Adrenal gland (tissue), 9 donors: ENCODE measurements at regions not wholly inside any gene's neighbourhood (a gene's known extent, or its start where the extent isn't known, plus 50 kb on each side); places are given as distances from the start of the nearest gene placed in this dataset.

Experiments
- DNase-seq, 7 donors: peaks; one replicate each; pipeline ENCODE4 v3.0.0-alpha.2; 2019 to 2020
- H3K27ac ChIP-seq, 5 donors: fragments of 200-600 bp; sonication (generic) in 4 of 5; 1 replicate in 3 of 5; 2 replicates in 2 of 5; pipeline versions ENCODE4 v1.5.1 to v1.8.0; 2016 to 2020; ENCODE audit warnings: mild to moderate bottlenecking in 1 of 5
- H3K27me3 ChIP-seq: fragments of 200-600 bp; 2 replicates; pipeline ENCODE4 v1.8.0; 2021
- H3K36me3 ChIP-seq, 2 donors: fragments of 200-600 bp; replicated peaks in 1 of 2; 1 replicate in 1 of 2; 2 replicates in 1 of 2; pipeline versions ENCODE4 v1.5.1 to v1.8.0; 2018 to 2022
- H3K4me1 ChIP-seq, 2 donors: fragments of 200-600 bp; replicated peaks in 1 of 2; 1 replicate in 1 of 2; 2 replicates in 1 of 2; pipeline versions ENCODE4 v1.5.1 to v1.8.0; 2018 to 2021
- H3K4me3 ChIP-seq, 4 donors: fragments of 200-600 bp; sonication (generic) in 3 of 4; one replicate each; pipeline ENCODE4 v1.5.1; 2016 to 2018
- H3K9me3 ChIP-seq, 3 donors: fragments of 200-600 bp; sonication (generic) in 1 of 3; replicated peaks in 1 of 3; 1 replicate in 2 of 3; 2 replicates in 1 of 3; pipeline versions ENCODE4 v1.5.1 to v1.8.0; 2016 to 2021
- CTCF ChIP-seq, 6 experiments: fragments of 450-650 bp in 4 of 6; fragments of 200-600 bp in 2 of 6; sonication (generic) in 1 of 6; IDR thresholded peaks; 1 replicate in 5 of 6; 2 replicates in 1 of 6; pipeline versions ENCODE4 v1.5.1 to v1.8.0; 2016 to 2021; ENCODE audit warnings: antibody characterized with exemption in 6 of 6, mild to moderate bottlenecking in 2 of 6, moderate library complexity in 1 of 6
- POLR2A ChIP-seq, 2 donors: fragments of 450-650 bp; IDR thresholded peaks; one replicate each; pipeline ENCODE4 v1.6.1; 2017; ENCODE audit warnings: antibody characterized with exemption in 2 of 2, mild to moderate bottlenecking in 2 of 2, moderate library complexity in 1 of 2
- WGBS, 4 donors: extraction: QIAGEN DNeasy Blood & Tissue Kit in 2 of 4; methylation state at CpG; one replicate each; pipeline versions ENCODE4 v1.1.5 to v1.1.7; 2013 to 2017; 5-methylcytosine and 5-hydroxymethylcytosine counted together
- intact Hi-C, 2 donors: fragments of 100-400 bp; cut with DNase I; formaldehyde crosslinking; loops; one replicate each; pipeline versions ENCODE4 v1.14.1 to v1.15.0; 2022 to 2023
- donor health status: healthy with polysubstance abuse.
- donor health status: Bipolar disorder and iron deficiency.
- donor health status: DM: yes; HTN: yes; CAD: no.
- donor health status: DM: no; HTN: no; CAD: no.
- donor health status: DM: no; HTN: no; CAD: no.

DNA sequence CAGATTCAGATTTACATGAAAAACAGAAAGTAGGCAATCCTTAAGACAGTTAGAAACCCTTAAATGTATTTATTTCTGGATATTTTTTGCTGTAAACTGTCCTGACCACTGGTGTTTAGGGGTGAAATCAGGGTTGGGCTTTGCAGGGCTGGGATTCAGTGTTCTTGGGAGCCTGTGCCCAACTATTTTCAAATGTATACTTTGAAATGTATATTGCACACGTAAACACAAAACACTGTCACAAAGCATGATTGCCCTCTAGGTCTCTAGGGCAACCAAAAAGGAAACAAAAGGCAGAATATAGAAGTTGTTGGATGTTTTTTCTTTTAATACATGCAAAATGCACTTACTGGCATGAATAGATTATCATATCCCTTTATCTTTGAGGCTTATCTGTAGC lies 1185.4 kb downstream of the DIAPH3 start:
- H3K4me1 ChIP-seq: no peaks in the 10 kb centered on the region
- no peaks in the 10 kb centered on the region for H3K36me3 ChIP-seq
- no peaks in the 10 kb centered on the region for H3K9me3 ChIP-seq
- H3K4me3 ChIP-seq: no peak overlapping the region
- no peak for TF ChIP-seq CTCF (IDR thresholded peaks at IDR 0.05)
- TF ChIP-seq POLR2A (IDR thresholded peaks at IDR 0.05): no peak
- H3K27me3 ChIP-seq: no peaks in the 10 kb centered on the region
- no peak overlapping the region for H3K27ac ChIP-seq
- WGBS, 4 donors: 62 to 70% (median 66%) methylated on average over 1 of the region's 1 CpG
- intact Hi-C loops: no loop called here
- DNase-seq: no peak

- H3K27ac ChIP-seq: no peak overlapping the region
- intact Hi-C loops: no loop called here
- H3K36me3 ChIP-seq: no peaks in the 10 kb centered on the region
- H3K9me3 ChIP-seq: no peaks in the 10 kb centered on the region
- no peak overlapping the region for H3K4me3 ChIP-seq
- TF ChIP-seq CTCF (IDR thresholded peaks at IDR 0.05) (no peak), POLR2A (IDR thresholded peaks at IDR 0.05) (no peak)
- H3K4me1 ChIP-seq: no peaks in the 10 kb centered on the region
- no peak for DNase-seq
- WGBS, 4 donors: 60 to 66% (median 65%) methylated on average over 2 of the region's 2 CpGs
- H3K27me3 ChIP-seq: no peaks in the 10 kb centered on the region
Measured at GRCh38 chr13:58979851-58980250, 1183.9 kb downstream of the DIAPH3 start.

GRCh38 chr13:58985845-58986244 lies 1177.9 kb downstream of the DIAPH3 start:
- H3K4me3 ChIP-seq: no peak overlapping the region
- no peaks in the 10 kb centered on the region for H3K4me1 ChIP-seq
- no peak overlapping the region for H3K27ac ChIP-seq
- no peaks in the 10 kb centered on the region for H3K27me3 ChIP-seq
- H3K9me3 ChIP-seq: no peaks in the 10 kb centered on the region
- WGBS, 4 donors: 81 to 89% (median 83%) methylated on average over 3 of the region's 3 CpGs
- intact Hi-C loops: no loop called here
- DNase-seq: no peak
- TF ChIP-seq POLR2A (IDR thresholded peaks at IDR 0.05) (no peak), CTCF (IDR thresholded peaks at IDR 0.05) (no peak)
- H3K36me3 ChIP-seq: no peaks in the 10 kb centered on the region

- DNase-seq: no peak
- H3K36me3 ChIP-seq: no peaks in the 10 kb centered on the region
- H3K9me3 ChIP-seq: no peaks in the 10 kb centered on the region
- no peak for TF ChIP-seq CTCF (IDR thresholded peaks at IDR 0.05)
- no peak for TF ChIP-seq POLR2A (IDR thresholded peaks at IDR 0.05)
- H3K27ac ChIP-seq: no peak overlapping the region
- no peak overlapping the region for H3K4me3 ChIP-seq
- no peaks in the 10 kb centered on the region for H3K4me1 ChIP-seq
- H3K27me3 ChIP-seq: no peaks in the 10 kb centered on the region
- WGBS, 4 donors: 81 to 98% (median 88%) methylated on average over 1 of the region's 1 CpG
- intact Hi-C loops: no loop called here
Measured at GRCh38 chr13:58989556-58989955, 1174.2 kb downstream of the DIAPH3 start.
